ENCODE measurements at regions not wholly inside any gene's neighbourhood (a gene's known extent, or its start where the extent isn't known, plus 50 kb on each side); places are given as distances from the start of the nearest gene placed in this dataset.

- no peak overlapping the region for H3K27ac Mint-ChIP-seq
- ATAC-seq (no peak), DNase-seq (no peak)
- no peaks in the 10 kb centered on the region for H3K4me1 Mint-ChIP-seq
- no peaks in the 10 kb centered on the region for H3K36me3 Mint-ChIP-seq (ENCODE audit: low read depth)
- H3K4me3 Mint-ChIP-seq = no peak overlapping the region
- H3K9me3 Mint-ChIP-seq = peaks cover 4% of the 10 kb centered on the region
- peaks cover 2% of the 10 kb centered on the region for H3K27me3 Mint-ChIP-seq
Measured at GRCh38 chr4:41391271-41391670, 134.5 kb downstream of the UCHL1 start.

- DNase-seq = no peak
- ATAC-seq = no peak
- Mint-ChIP-seq H3K9me3 (no peaks in the 10 kb centered on the region), H3K36me3 (ENCODE audit: low read depth) (no peaks in the 10 kb centered on the region), H3K4me3 (no peak overlapping the region), H3K27ac (no peak overlapping the region), H3K4me1 (no peaks in the 10 kb centered on the region), H3K27me3 (no peaks in the 10 kb centered on the region)
Measured at GRCh38 chr4:41394481-41394894, 137.8 kb downstream of the UCHL1 start.

GRCh38 chr4:41396214-41396613 lies 139.5 kb downstream of the UCHL1 start:
- no peaks in the 10 kb centered on the region for H3K36me3 Mint-ChIP-seq (ENCODE audit: low read depth)

GRCh38 chr4:41396869-41397268 lies 140.1 kb downstream of the UCHL1 start:
- H3K36me3 Mint-ChIP-seq (ENCODE audit: low read depth) = no peaks in the 10 kb centered on the region
- DNase-seq (no peak), ATAC-seq (no peak)
- no peak overlapping the region for H3K4me3 Mint-ChIP-seq
- H3K9me3 Mint-ChIP-seq = no peaks in the 10 kb centered on the region
- no peaks in the 10 kb centered on the region for H3K27me3 Mint-ChIP-seq
- no peak overlapping the region for H3K27ac Mint-ChIP-seq
- H3K4me1 Mint-ChIP-seq = no peaks in the 10 kb centered on the region

More at GRCh38 chr4:41396214-41396613, 139.5 kb downstream of the UCHL1 start:
- Mint-ChIP-seq H3K27ac (no peak overlapping the region), H3K4me3 (no peak overlapping the region), H3K27me3 (no peaks in the 10 kb centered on the region), H3K4me1 (no peaks in the 10 kb centered on the region), H3K9me3 (no peaks in the 10 kb centered on the region)
- ATAC-seq = no peak
- no peak for DNase-seq

GRCh38 chr4:41399231-41399630 lies 138.7 kb upstream of the LIMCH1 start:
- no peaks in the 10 kb centered on the region for H3K4me1 Mint-ChIP-seq
- DNase-seq (no peak), ATAC-seq (no peak)
- no peaks in the 10 kb centered on the region for H3K36me3 Mint-ChIP-seq (ENCODE audit: low read depth)
- no peaks in the 10 kb centered on the region for H3K27me3 Mint-ChIP-seq
- H3K9me3 Mint-ChIP-seq = no peaks in the 10 kb centered on the region
- H3K27ac Mint-ChIP-seq = no peak overlapping the region
- no peak overlapping the region for H3K4me3 Mint-ChIP-seq

- Mint-ChIP-seq H3K9me3 (no peaks in the 10 kb centered on the region), H3K4me1 (no peaks in the 10 kb centered on the region), H3K27ac (no peak overlapping the region), H3K4me3 (no peak overlapping the region), H3K27me3 (no peaks in the 10 kb centered on the region), H3K36me3 (ENCODE audit: low read depth) (no peaks in the 10 kb centered on the region)
- no peak for DNase-seq
- ATAC-seq = no peak
Measured at GRCh38 chr4:41400296-41400695, 137.7 kb upstream of the LIMCH1 start.

GRCh38 chr4:41405464-41406112 lies 132.4 kb upstream of the LIMCH1 start:
- Mint-ChIP-seq H3K4me3 (no peak overlapping the region), H3K4me1 (no peaks in the 10 kb centered on the region), H3K27ac (no peak overlapping the region), H3K36me3 (ENCODE audit: low read depth) (no peaks in the 10 kb centered on the region), H3K27me3 (no peaks in the 10 kb centered on the region), H3K9me3 (no peaks in the 10 kb centered on the region)
- no peak for ATAC-seq
- no peak for DNase-seq

- no peaks in the 10 kb centered on the region for H3K36me3 Mint-ChIP-seq (ENCODE audit: low read depth)
- DNase-seq (no peak), ATAC-seq (no peak)
- H3K9me3 Mint-ChIP-seq = no peaks in the 10 kb centered on the region
- no peaks in the 10 kb centered on the region for H3K4me1 Mint-ChIP-seq
- no peaks in the 10 kb centered on the region for H3K27me3 Mint-ChIP-seq
- H3K4me3 Mint-ChIP-seq = no peak overlapping the region
- no peak overlapping the region for H3K27ac Mint-ChIP-seq
Measured at GRCh38 chr4:41406113-41406516, 131.8 kb upstream of the LIMCH1 start.

- no peak for DNase-seq
- Mint-ChIP-seq H3K27me3 (no peaks in the 10 kb centered on the region), H3K9me3 (no peaks in the 10 kb centered on the region), H3K36me3 (ENCODE audit: low read depth) (no peaks in the 10 kb centered on the region), H3K4me3 (no peak overlapping the region), H3K4me1 (no peaks in the 10 kb centered on the region), H3K27ac (no peak overlapping the region)
- ATAC-seq = no peak
Measured at GRCh38 chr4:41408150-41408549, 129.8 kb upstream of the LIMCH1 start.

- H3K27ac Mint-ChIP-seq = no peak overlapping the region
- H3K9me3 Mint-ChIP-seq = no peaks in the 10 kb centered on the region
- H3K4me3 Mint-ChIP-seq = no peak overlapping the region
- no peaks in the 10 kb centered on the region for H3K27me3 Mint-ChIP-seq
- no peaks in the 10 kb centered on the region for H3K4me1 Mint-ChIP-seq
- no peaks in the 10 kb centered on the region for H3K36me3 Mint-ChIP-seq (ENCODE audit: low read depth)
- DNase-seq = no peak
- no peak for ATAC-seq
Measured at GRCh38 chr4:41408859-41409593, 128.9 kb upstream of the LIMCH1 start.

- H3K9me3 Mint-ChIP-seq = no peaks in the 10 kb centered on the region
- no peaks in the 10 kb centered on the region for H3K4me1 Mint-ChIP-seq
- H3K27me3 Mint-ChIP-seq = no peaks in the 10 kb centered on the region
- H3K27ac Mint-ChIP-seq = no peak overlapping the region
- H3K4me3 Mint-ChIP-seq = no peak overlapping the region
- DNase-seq = no peak
- H3K36me3 Mint-ChIP-seq (ENCODE audit: low read depth) = no peaks in the 10 kb centered on the region
- no peak for ATAC-seq
Measured at GRCh38 chr4:41409594-41409895, 128.4 kb upstream of the LIMCH1 start.

- H3K9me3 Mint-ChIP-seq = no peaks in the 10 kb centered on the region
- H3K4me3 Mint-ChIP-seq = no peak overlapping the region
- no peak for DNase-seq
- H3K27ac Mint-ChIP-seq = no peak overlapping the region
- H3K36me3 Mint-ChIP-seq (ENCODE audit: low read depth) = no peaks in the 10 kb centered on the region
- H3K27me3 Mint-ChIP-seq = no peaks in the 10 kb centered on the region
- H3K4me1 Mint-ChIP-seq = no peaks in the 10 kb centered on the region
- ATAC-seq = no peak
Measured at GRCh38 chr4:41410049-41410448, 127.9 kb upstream of the LIMCH1 start.

- Mint-ChIP-seq H3K4me3 (no peak overlapping the region), H3K36me3 (ENCODE audit: low read depth) (no peaks in the 10 kb centered on the region), H3K27ac (no peak overlapping the region), H3K27me3 (peaks cover 2% of the 10 kb centered on the region), H3K4me1 (no peaks in the 10 kb centered on the region), H3K9me3 (no peaks in the 10 kb centered on the region)
- no peak for DNase-seq
- ATAC-seq = no peak
Measured at GRCh38 chr4:41413670-41414411, 124.1 kb upstream of the LIMCH1 start.

- ATAC-seq (no peak), DNase-seq (no peak)
- H3K27me3 Mint-ChIP-seq = peaks cover 2% of the 10 kb centered on the region
- no peak overlapping the region for H3K27ac Mint-ChIP-seq
- H3K36me3 Mint-ChIP-seq (ENCODE audit: low read depth) = no peaks in the 10 kb centered on the region
- no peaks in the 10 kb centered on the region for H3K4me1 Mint-ChIP-seq
- no peaks in the 10 kb centered on the region for H3K9me3 Mint-ChIP-seq
- no peak overlapping the region for H3K4me3 Mint-ChIP-seq
Measured at GRCh38 chr4:41414412-41414779, 123.6 kb upstream of the LIMCH1 start.

GRCh38 chr4:41418444-41418843 lies 119.5 kb upstream of the LIMCH1 start:
- H3K9me3 Mint-ChIP-seq = no peaks in the 10 kb centered on the region
- H3K4me3 Mint-ChIP-seq = no peak overlapping the region
- no peaks in the 10 kb centered on the region for H3K4me1 Mint-ChIP-seq
- ATAC-seq (no peak), DNase-seq (no peak)
- H3K36me3 Mint-ChIP-seq (ENCODE audit: low read depth) = no peaks in the 10 kb centered on the region
- peaks cover 2% of the 10 kb centered on the region for H3K27me3 Mint-ChIP-seq
- H3K27ac Mint-ChIP-seq = no peak overlapping the region

Measured in activated naive CD8-positive, alpha-beta T cell treated with anti-CD3 and anti-CD28 coated beads, Interleukin-2, amount 50 U/mL, for 24 hours (primary cell).